NCI-H510A (cell line): ENCODE measurements at regions not wholly inside any gene's neighbourhood (a gene's known extent, or its start where the extent isn't known, plus 50 kb on each side); places are given as distances from the start of the nearest gene placed in this dataset.

Source experiments
- DNase-seq: peaks from one replicate; lab custom pipeline; 2025; lab: John Stamatoyannopoulos, UW

DNA sequence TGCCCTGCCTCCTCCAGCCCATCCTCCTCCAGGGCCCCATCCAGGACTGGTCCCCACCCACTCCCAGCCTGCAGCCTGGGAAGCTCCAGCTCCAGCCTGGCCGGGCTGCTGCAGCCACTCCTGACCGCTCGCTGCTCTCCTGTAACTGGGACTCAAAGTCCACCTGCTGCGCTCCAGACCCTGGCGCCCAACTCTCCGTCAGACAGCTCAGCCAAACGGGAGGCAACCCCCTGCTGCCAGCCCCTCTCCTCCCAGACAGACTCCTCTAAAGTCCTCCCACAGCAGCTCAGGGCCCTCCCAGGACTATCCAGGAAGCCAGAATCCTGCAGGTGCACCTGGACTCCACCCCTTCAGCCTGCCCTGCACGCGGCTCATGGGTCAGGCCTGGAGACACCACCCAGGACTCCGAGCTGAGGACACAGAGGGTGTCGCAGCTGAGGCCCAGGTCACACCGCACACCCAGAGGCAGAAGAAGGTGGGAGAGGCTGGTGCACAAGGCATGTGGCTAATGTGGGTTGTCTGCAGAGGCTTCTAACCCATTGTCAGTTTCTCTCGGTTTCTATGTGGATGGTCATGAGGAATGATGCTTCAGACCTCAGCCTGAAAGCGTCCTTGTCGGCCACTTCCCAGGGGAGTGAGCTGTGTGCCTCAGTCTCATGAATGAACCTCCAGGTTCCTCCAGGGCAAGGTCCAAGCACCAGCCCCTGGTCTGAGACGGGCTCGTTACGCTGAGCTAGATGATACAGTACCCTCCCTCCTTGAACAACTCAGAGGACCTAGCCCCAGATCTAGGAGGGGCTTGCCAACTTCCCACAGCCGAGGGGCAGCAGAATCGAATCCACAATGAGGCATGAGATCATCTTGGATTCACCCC is 1514.8 kb downstream of the TBC1D22A start:
- no peak for DNase-seq

DNA sequence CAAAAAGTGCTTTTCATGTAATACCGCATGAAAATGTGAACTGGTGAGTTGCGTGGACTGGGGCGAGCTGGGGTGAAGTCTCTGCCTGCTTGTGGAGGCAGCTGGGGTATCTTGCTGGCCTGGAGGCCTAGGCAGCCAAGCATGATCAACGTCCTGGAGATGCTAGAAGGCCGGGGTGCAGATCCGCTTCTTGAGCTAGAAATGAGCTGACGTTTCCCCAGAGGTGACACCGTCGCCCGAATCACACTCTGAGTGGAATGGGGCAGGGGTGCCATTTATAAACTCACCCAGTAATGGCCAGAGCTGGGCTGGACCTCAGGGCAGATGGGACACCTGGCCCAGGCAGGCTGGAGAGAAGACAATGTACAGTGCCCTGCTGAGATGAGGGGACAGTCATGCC is 1513.0 kb downstream of the TBC1D22A start:
- DNase-seq = no peak

DNA sequence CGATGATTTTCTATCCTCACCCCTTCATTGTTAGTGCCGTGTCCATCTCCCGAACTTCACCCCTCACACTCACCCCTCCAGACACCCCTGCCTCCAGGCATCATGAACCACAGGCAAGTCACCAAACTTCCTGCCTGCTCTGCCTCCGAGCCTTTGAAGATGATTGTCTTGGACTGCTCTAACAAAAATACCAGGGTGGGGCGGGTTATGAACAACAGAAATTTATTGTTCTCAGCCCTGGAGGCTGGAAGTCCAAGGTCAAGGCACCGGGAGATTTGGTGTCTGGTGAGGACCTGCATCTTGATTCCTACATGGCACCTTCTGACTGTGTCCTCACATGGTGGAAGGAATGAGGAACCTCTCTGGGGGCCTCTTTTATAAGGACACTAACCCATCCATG is 1508.3 kb downstream of the TBC1D22A start:
- no peak for DNase-seq

DNA sequence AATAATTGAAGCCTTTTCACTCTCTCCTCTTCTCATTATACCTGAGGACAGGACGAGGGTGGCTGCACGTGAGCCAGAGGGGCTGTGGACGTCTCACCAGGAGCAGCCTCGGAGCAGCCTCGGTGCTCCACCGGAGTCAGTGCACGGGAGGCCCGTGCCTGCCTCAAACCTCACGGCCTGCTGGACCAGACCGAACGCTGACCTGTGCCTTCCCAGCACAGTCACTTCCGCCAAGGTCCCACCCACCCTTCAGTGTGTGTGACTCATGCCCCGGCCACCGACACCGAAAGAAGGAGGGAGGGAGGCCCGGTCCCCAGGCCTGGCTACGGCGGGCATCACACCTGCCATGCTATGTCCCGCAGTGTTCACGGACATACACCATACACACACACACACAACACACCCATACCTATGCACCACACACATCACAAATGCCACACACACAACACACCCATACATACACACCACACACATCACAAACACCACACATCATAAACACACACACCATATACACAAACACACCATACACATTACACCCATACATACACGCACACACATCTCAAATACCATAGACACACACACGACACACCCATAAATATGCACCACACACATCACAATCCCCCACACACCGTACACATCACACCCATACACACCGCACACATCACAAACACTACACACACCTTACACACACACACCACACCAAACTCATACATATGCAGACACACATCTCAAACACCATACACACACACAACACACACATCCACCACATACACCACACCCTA is 1506.5 kb downstream of the TBC1D22A start:
- DNase-seq = no peak

- DNase-seq = no peak
These were observed 1505.8 kb downstream of the TBC1D22A start for GRCh38 chr22:48268293-48268692.

DNA sequence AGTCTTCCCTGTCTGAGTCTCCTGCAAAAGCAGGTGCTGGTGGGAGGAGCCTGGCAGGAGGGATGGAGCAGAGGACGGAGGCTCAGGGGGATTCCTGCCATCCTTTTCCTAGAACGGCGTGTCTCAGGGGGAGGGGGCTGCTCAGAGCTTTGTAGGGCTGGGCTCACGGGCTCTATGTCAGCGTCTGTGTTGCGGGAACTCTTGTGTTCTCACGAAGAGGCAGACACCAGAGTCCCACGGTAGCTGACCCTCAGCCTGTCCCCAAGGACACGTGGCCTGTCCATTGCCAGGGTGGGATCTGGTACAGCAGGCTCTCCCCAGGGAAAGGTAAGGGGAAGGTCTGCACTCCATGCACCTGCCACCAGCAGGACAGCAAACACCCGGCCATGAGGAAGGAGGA is 1505.2 kb downstream of the TBC1D22A start:
- no peak for DNase-seq

DNA sequence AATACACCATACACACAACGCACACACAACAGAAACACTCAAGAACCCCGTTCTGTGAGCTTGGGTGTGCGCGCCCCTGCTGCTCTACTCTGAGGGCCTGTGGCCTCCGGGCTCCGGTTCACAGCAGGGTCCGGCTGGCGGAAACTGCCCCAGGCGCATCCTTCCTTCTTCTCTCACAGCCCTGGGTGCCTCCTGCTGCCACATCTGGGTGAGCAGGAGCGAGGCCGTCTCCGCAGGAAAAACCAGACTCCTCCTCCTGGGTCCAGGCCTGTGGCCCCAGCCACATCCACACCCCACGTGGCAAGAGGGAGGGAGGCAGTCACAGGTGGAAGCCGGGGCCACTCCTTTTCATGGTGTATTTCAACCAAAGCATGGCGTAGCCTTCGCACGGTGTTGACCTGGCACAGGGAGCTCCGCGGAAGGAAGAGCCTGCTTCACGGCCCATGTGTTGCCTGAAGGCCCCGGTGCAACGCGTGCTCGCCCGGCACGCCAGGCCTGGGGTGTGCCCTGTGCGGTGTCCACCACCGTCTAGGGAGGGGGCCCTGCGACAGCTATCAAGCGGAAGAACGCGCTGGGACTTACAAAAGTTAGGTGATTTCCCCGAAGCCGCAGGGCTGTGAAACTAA is 1502.7 kb downstream of the TBC1D22A start:
- no peak for DNase-seq

DNA sequence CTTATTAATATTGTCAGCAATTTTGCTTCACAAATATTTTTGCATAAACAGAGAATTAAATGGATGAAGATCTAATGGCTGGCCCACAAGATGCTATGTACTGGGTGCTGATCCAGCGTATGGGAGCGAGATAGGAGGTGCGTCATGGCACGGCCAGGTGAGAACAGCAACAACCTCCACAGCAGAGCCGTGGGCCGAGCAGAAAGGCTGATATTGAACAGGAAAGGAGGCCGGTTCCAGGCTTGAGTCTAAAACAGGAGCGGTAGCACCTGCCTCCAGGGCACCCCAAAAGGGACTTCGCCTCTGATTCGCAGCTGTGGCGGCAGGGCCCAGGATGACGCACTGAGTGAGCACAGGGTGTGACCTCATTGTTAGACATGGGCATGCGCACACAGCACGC is 1502.1 kb downstream of the TBC1D22A start:
- DNase-seq = no peak

- DNase-seq = no peak
These were observed 1501.4 kb downstream of the TBC1D22A start for GRCh38 chr22:48263791-48264351.

DNA sequence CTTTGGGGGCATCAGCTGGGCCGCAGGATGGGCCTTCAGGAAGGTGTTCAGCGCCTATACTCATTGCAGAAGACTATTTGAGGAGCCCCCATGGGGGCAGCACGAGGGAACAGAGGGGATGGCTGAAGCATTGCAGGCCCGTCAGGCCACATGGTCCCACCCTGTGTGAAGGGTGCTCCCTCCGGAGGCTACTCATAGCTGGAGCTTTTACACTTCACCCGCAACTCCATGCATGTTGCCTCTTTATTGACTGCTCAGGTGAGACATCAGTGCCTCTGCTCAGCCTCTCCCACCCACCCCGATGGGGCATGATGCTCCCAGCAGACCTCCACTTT is 1500.9 kb downstream of the TBC1D22A start:
- no peak for DNase-seq

- no peak for DNase-seq
These were observed 1500.4 kb downstream of the TBC1D22A start for GRCh38 chr22:48262596-48263430.

- no peak for DNase-seq
These were observed 1499.3 kb downstream of the TBC1D22A start for GRCh38 chr22:48261706-48262105.

DNA sequence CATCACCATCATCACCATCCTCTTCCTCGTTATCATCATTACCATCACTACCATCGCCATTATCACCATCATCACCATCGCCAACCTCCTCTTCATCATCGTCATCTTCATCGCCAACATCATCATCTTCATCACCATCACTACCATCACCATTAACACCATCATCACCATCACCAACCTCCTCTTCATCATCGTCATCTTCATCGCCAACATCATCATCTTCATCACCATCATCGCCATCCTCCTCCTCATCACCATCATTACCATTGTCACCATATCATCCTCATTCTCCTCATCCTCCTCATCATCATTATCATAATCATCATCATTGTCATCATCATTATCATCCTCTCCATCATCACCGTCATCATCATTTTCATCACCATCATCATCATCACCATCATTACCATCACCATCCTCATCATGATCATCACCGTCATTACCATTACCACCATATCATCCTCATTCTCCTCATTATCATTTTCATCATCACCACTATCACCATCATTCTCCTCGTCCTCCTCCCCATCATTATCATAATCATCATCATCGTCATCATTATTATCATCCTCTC is 1498.7 kb downstream of the TBC1D22A start:
- DNase-seq = no peak

DNA sequence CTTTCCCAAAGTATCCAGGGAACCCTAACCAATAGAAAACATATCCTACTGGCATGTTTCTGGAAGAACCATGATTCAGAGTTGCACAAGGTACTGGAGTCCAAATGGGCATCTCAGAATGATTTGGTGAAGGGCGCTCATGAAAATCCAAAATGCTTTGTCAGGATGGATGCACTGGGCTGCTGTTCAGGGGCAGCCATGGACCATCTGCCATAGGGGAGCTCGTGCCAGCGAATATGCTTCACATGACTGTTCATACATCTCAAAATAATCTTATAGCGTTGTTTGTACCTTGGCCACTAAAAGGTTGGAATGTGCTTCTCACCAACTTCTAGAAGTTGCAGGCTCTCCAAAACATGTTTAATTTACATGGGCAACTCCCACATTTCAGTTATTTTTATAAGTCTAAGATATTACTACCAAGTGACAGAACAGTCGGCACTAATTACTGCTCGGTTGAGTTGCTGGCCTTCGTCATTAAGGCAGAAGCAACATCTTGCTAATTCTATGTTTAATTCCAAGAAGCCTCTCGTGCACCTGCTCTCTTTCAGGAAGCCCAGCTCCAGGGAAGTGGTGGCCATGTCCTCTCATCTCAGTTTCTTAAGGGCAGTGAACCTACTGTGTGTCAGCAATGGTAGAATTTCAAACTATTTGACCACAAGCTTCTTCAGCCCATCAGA is 1497.7 kb downstream of the TBC1D22A start:
- DNase-seq = no peak

DNA sequence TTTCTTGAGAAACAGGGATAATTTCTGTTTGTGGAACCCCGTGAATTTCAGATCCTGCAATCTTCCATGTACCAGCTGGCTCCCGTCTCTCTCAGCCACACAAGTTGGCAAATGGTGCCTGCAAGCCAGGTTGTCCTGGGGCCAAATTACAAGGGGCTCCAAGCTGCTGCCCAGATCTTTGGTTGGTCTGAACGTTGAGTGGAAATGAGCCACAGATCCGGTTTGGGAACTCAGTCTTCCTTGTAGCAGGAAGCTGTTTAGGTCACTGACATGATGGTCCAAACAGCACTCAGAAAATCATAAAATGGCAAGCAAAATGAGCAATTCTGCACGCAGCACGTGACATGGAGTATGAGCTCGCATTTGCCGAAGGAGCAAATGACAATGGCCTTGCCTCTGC is 1496.4 kb downstream of the TBC1D22A start:
- no peak for DNase-seq

DNA sequence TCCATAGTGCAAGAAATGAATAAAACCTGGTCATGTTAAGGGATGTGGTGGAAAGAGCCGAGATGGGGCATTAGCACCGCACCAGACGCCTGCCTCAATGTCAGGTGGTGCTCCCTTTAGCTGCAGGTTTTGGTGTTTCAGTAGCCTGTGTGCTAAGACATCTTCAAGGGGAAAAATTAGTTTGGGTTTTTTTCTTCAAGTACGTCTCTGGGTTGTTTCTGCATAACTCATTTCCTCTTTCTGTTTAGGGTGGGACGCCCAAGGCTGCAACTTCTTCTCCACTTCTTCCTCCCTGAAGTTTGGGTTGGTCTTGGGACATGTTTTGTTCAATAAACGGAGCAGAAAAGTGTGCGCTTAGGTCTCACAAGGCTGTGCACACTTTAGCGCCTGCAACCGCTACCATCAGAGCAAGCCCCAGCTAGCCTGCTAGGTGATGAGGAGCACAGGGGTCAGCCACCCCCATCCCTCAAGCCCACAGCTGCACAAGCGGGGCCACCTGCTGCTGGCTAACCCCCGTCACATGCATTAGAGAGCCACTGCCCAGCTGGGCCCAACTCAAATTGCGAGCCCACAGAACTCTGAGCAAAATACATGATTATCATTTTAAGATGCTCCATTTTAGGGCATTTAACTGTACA is 1495.7 kb downstream of the TBC1D22A start:
- DNase-seq = no peak

DNA sequence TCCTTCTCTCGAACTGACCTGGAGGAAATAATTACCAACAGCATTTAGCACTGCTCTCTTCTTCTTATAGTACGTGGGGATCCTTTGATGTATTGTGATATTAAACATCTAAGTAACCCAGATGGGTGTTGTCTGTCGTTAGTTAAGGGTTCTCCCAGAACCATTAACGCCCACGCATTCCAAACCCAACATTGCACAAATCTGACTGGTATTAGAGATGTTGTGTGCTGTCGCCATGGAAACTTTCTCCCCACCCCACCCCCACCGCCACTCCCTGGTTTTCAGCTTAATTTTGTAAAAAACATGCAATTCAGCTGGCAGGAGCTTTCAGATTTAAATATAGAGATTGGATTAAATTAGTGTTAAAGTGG is 1495.2 kb downstream of the TBC1D22A start:
- no peak for DNase-seq

GRCh38 chr22:48256776-48257684 is 1494.6 kb downstream of the TBC1D22A start:
- no peak for DNase-seq

DNA sequence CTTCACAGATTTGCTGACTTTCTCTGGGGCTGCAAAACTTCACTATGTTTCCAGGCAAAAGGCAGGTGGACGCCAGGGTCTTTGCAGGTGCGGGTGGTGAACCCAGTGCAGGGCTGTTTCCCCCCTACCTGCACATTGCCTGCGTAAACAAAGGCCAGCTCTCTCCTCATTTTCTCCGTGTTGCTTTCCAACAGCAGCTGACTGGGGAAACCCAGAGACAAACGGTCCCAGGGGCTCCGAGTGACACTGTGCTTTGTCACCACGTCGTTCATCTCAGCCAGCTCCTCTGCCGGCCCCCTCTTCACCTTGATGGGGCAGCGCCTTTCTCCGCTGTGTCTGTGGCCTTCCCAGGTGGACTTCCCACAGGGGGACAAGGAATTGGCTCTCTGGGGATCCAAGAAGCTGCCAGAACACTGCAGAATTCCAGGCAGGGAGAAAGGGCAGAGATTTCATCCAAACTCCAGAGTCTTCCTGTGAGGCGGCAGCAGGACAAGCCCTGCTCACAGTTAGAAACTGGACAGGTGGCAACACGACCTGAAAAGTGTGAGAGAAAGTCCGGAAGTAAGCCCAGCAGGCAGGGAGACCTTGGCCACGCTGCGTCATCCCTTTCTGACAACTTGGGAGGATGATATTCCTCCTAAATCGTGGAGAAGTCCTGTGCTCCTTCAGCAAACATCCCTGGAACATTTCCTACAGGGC is 1493.7 kb downstream of the TBC1D22A start:
- no peak for DNase-seq
